Fibroblast of skin of scalp (primary cell): ENCODE measurements at regions not wholly inside any gene's neighbourhood (a gene's known extent, or its start where the extent isn't known, plus 50 kb on each side); places are given as distances from the start of the nearest gene placed in this dataset.
"Not testable (repeated sequence)": the region's sequence is repeated elsewhere in the genome, so short reads cannot be mapped to it uniquely, and the experiment has no call there.

Source experiments
- DNase-seq: peaks from one replicate; pipeline ENCODE4 v3.0.0-alpha.2; 2013

DNA sequence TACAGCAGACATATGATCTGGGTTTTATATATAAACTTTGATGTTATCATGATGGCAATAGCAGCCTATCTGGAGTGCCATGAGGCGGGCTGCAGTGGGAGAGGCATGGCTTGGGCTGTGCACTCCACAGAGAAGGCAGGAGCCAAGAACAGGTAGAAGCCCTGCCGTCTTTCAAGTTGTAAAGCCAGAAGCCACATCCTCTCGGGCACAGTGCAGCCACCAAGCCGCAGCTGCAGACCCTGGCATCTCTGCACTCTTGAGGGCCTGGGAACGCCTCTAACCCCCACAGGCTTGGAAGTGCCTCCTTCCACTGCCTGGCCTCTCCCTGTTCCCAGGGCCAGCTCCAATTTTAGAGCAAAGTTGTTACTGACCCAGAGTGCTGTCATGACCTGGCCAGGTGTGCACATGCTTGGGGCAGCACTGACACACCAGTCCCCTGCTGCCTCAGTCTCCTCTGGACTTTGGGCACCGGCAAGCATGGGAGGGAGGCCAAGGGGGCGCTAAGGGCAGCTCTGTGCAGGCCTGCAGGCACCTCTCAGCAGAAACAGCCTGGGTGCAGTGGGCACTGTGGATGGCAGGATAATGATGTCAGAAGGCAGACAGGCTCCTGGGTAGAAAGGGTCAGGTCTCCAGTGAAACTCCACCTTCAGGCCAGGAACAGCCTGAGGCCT, 1619.8 kb upstream of the PRMT6 start:
- no peak for DNase-seq

DNA sequence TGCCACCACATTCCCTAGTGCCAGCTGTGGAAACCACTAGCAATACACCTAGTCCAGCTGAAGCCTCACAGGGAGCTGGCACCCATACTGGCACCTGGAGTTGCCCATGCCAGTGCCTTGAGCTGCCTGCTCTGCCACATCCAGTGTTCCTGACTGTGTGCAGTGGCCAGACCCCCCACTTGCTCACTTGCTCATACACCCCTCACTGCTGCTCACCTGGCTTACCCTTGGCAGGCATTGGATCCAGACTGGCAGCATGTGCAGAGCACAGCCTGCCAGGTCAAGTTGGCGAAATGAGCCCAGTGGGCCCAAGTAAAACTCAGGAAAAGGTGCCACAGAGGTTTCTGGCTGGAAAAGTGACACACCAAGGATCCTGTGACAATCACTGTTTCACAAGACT, 1618.6 kb upstream of the PRMT6 start:
- DNase-seq: no peak

- DNase-seq: no peak
These were observed 1613.6 kb upstream of the PRMT6 start for GRCh38 chr1:105442901-105443300.

DNA sequence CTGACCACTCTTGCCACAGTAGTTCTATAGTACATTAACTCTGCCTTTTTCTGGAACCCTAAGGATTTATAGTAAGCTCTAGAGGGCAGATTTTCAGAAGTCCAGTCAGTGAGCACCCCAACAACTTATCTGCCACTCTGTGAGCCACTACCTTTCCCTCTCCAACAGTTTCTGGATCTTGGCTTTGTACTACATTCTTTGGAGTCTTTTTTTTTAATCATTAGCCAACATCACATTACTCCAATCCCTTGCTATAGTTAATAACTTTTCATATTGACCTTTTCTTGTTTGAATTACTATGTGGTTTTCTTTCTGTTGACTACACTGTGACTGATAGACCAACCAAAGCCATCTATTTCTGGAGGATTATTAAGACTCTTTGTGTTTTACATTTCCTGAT, 1596.7 kb upstream of the PRMT6 start:
- no peak for DNase-seq

GRCh38 chr1:105462308-105462707, 1594.2 kb upstream of the PRMT6 start:
- no peak for DNase-seq

- no peak for DNase-seq
These were observed 1588.9 kb upstream of the PRMT6 start for GRCh38 chr1:105467549-105467948.

DNA sequence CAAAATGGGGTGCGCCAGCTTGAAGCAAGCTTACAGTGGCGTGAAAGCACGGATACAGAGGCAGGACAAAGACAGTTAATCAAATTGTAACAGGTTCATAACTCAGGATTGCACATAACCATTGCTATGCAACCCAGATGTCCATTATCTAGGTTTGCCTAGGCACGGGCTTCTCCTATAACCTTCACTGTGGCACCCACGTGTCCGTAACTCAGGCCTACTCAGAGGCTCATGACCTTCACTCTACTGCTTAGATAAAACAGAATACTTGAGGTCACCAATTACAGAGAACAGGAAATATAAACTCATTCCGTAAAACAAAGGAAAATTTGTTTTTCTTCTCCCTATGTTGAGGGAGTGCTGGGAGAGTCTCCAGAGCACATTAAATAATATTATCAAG, 1585.9 kb upstream of the PRMT6 start:
- DNase-seq: not testable (repeated sequence)

DNA sequence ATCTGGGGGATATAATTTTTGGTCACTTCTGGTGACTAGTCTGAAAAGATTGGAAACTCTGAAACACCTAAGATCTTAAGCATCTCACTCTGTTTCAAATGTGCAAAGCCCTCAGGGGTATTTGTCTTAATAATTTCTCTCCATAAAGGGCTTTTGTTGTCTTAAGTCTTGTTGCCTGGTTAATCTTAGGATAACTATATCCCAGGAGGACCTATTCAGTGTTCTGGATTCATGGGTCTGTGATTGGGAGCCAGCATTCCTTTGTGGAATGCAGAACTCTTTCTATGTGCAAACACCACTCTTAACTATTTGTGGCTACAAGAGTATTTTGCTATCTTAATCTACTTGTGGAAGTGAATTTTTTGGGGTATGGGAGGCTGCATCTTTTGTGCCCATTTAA, 1573.0 kb upstream of the PRMT6 start:
- peak; percentile 67 for DNase-seq

- peak; percentile 91 for DNase-seq
These were observed 1571.3 kb upstream of the PRMT6 start for GRCh38 chr1:105485207-105485606.

DNA sequence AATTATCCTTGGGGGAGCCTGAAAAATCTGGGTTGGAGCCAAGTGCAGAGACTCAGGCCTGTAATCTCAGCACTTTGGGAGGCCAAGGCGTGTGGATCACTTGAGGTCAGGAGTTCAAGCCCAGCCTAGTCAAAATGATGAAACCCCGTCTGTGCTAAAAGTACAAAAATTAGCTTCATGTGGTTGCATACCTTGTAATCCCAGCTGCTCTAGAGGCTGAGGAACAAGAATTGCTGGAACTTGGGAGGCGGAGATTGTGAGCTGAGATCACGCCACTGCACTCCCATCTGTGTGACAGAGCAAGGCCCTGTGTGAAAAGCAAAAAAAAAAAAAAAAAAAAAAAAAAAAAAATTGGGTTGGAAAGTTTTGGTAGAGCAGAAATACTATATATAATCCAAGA, 1563.6 kb upstream of the PRMT6 start:
- DNase-seq: peak; percentile 66

GRCh38 chr1:105516068-105516467, 1540.4 kb upstream of the PRMT6 start:
- no peak for DNase-seq

GRCh38 chr1:105533996-105534395, 1522.5 kb upstream of the PRMT6 start:
- no peak for DNase-seq

DNA sequence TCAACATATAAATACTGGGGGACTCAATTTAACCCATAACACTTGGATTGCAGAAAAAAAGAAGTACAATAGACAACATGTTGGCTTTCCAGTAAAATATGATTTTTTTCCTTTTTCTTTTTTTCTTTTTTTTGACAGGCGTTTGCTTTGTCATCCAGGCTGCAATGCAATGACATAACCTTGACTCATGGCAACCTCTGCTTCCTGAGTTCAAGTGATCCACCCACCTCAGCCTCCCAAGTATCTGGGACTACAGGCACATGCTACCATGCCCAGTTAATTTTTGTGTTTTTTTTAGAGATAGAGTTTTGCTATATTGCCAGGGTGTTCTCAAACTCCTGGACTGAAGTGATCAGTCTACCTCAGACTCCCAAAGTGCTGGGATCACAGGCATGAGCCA, 1512.0 kb upstream of the PRMT6 start:
- DNase-seq: peak; percentile 43

- DNase-seq: no peak
These were observed 1500.2 kb upstream of the PRMT6 start for GRCh38 chr1:105556266-105556665.

DNA sequence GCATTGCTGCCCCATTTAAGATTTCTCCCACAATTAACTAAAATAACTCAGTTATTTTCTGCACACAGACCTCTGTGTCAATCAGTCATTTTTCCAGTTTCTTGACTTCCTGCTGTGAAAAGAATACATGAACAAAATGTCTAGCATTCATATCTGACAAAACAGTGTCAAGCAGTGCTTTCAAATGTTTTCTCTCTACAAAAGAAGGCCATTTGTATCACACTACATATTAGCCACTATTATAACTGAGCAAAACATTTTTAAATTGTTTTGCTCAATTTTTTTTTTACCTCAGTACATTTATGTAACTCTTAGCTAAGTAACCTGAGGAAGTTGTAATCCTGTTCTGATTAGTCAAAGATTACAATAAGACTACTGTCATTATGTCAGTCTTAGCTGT, 1498.5 kb upstream of the PRMT6 start:
- no peak for DNase-seq

DNA sequence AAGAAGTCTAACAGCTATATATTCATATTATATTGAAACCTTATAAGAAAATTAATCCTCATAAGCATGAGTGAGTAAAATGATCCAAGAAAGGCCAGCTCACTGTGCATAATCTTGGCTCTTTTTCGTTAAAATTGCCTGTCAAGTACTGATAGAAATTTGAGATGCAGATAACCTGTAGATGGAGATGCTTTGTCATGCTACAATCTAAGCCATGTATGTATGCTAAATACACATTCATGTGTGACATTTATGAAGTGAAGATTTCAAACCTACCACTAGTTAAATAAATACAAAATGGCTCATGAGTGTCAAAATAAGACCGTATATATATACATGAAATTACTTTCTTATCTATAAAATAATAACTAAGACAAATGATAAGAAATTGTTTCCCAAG, 1491.5 kb upstream of the PRMT6 start:
- no peak for DNase-seq

DNA sequence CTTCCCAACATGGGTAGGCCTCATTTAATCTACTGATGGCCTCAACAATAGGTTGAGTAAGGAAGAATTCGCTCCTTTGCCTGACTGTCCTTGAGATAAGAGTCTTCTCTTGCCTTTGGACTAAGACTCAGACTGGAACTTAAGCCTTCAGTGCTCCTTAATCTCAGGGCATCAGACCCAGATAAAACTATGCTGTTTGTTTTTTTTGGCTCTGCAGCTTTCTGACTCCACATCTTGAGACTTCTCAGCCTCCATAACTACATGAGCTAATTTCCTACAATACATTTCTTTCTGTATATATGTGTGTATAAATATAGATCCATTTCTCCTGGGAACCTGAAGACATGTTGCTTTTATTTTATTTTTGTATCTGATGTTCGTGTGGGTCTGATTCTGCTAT, 1470.7 kb upstream of the PRMT6 start:
- peak; percentile 58 for DNase-seq

DNA sequence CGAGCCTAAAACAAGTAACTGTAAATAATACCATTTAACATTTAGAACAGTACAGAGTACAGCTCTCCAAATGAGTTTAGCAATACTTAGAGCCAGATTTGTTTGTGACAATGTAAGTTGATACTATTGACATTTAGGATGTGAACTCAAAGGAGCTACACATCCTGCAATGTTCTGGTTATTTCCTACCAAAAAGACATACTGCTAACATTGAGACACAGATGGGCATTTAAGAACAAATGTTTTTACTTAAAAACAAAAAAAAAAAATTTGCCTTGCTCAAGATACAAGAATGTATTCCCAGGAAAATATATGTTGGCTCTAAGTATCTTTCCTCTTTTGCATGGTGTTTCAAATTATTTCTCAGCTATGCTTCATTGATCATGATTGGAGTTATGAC, 1464.8 kb upstream of the PRMT6 start:
- no peak for DNase-seq

- DNase-seq: peak; percentile 39
These were observed 1447.8 kb upstream of the PRMT6 start for GRCh38 chr1:105608713-105609112.

- DNase-seq: no peak
These were observed 1430.0 kb upstream of the PRMT6 start for GRCh38 chr1:105626276-105626987.

- not testable (repeated sequence) for DNase-seq
These were observed 1425.2 kb upstream of the PRMT6 start for GRCh38 chr1:105631153-105631744.

- DNase-seq: no peak
These were observed 1423.9 kb upstream of the PRMT6 start for GRCh38 chr1:105632342-105633196.

DNA sequence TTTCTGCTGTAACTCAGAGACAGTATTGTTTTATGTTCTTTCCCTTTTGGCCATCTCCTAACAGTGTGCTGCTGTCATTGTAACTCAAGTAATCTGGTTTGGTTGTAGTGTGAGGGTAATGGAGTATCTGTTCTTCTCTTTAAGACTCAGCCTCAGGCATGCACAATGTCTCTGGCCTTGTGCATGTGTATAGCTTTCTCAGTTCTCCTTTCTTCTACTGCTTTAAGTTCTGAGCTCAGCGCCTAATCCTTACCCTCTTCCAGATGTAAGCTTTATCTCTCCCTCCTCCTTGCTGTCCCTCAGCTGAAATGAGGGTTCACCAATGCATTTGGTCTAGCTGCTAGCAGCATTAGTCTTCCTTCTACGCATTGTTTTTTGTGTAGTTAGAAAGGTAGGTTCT, 1420.4 kb upstream of the PRMT6 start:
- DNase-seq: no peak
